Activated CD8-positive, alpha-beta T cell treated with anti-CD3 and anti-CD28 coated beads for 36 hours (primary cell): ENCODE measurements at regions not wholly inside any gene's neighbourhood (a gene's known extent, or its start where the extent isn't known, plus 50 kb on each side); places are given as distances from the start of the nearest gene placed in this dataset.

ENCODE experiments used
- ATAC-seq: fragments of 200-7000 bp; cut with Tn5 transposase; one replicate; pipeline ENCODE4 v1.10.0; 2021; ENCODE audit warnings: mild to moderate bottlenecking, moderate library complexity
- CTCF ChIA-PET: fragments of 350-600 bp; sonication (Branson Sonifier 250); formaldehyde crosslinking; loops from one replicate; lab custom pipeline; 2021; ENCODE audit warnings: antibody characterized with exemption; lab: Charles Lee
- POLR2A ChIA-PET: fragments of 350-600 bp; sonication (Branson Sonifier 250); formaldehyde crosslinking; loops from one replicate; lab custom pipeline; 2021; ENCODE audit warnings: antibody characterized with exemption; lab: Charles Lee
- DNase-seq: peaks from one replicate; pipeline ENCODE4 v3.0.0-alpha.2; 2020
- H3K27ac Mint-ChIP-seq: one replicate; pipeline ENCODE4 v1.8.0; 2021; ENCODE audit warnings: mild to moderate bottlenecking, mixed read lengths
- H3K27me3 Mint-ChIP-seq: one replicate; pipeline ENCODE4 v1.8.0; 2021; ENCODE audit warnings: mixed read lengths
- H3K36me3 Mint-ChIP-seq: one replicate; pipeline ENCODE4 v1.8.0; 2021; ENCODE audit warnings: low read depth, mixed read lengths
- H3K4me1 Mint-ChIP-seq: one replicate; pipeline ENCODE4 v1.8.0; 2021; ENCODE audit warnings: low read depth, mixed read lengths
- H3K4me3 Mint-ChIP-seq: one replicate; pipeline ENCODE4 v1.8.0; 2021; ENCODE audit warnings: mild to moderate bottlenecking, moderate library complexity, mixed read lengths
- H3K9me3 Mint-ChIP-seq: one replicate; pipeline ENCODE4 v1.8.0; 2021; ENCODE audit warnings: mixed read lengths
- CTCF ChIP-seq: fragments of 200-600 bp; IDR thresholded peaks from one replicate; pipeline ENCODE4 v1.8.0; 2022; ENCODE audit warnings: antibody characterized with exemption, mild to moderate bottlenecking
- intact Hi-C: fragments of 100-400 bp; cut with micrococcal nuclease; formaldehyde crosslinking; loops from one replicate; pipeline ENCODE4 v1.10.0; 2022

- H3K9me3 Mint-ChIP-seq, result peaks cover 2% of the 10 kb centered on the region
- H3K27me3 Mint-ChIP-seq, result no peaks in the 10 kb centered on the region
- intact Hi-C loops, result no loop called here
- H3K27ac Mint-ChIP-seq, result no peak overlapping the region
- POLR2A ChIA-PET, result no interaction called here
- no peak overlapping the region for H3K4me3 Mint-ChIP-seq
- H3K36me3 Mint-ChIP-seq, result no peaks in the 10 kb centered on the region
- DNase-seq, result no peak
- ATAC-seq, result no peak
- no peak for TF ChIP-seq CTCF
- CTCF ChIA-PET, result no interaction called here
- H3K4me1 Mint-ChIP-seq, result no peaks in the 10 kb centered on the region
These were observed 312.5 kb upstream of the ANO3 start for GRCh38 chr11:26019386-26019785.

GRCh38 chr11:26021017-26021416, 310.9 kb upstream of the ANO3 start:
- CTCF ChIA-PET, result no interaction called here
- Mint-ChIP-seq H3K4me3 (no peak overlapping the region), H3K36me3 (no peaks in the 10 kb centered on the region), H3K4me1 (no peaks in the 10 kb centered on the region), H3K27me3 (no peaks in the 10 kb centered on the region), H3K27ac (no peak overlapping the region), H3K9me3 (peaks cover 3% of the 10 kb centered on the region)
- intact Hi-C loops, result no loop called here
- ATAC-seq, result no peak
- no peak for TF ChIP-seq CTCF
- no peak for DNase-seq
- POLR2A ChIA-PET, result no interaction called here

- H3K27me3 Mint-ChIP-seq, result no peaks in the 10 kb centered on the region
- ATAC-seq (no peak), DNase-seq (no peak)
- POLR2A ChIA-PET, result no interaction called here
- peaks cover 7% of the 10 kb centered on the region for H3K9me3 Mint-ChIP-seq
- no peaks in the 10 kb centered on the region for H3K36me3 Mint-ChIP-seq
- TF ChIP-seq CTCF, result no peak
- H3K4me3 Mint-ChIP-seq, result no peak overlapping the region
- intact Hi-C loops, result no loop called here
- no peak overlapping the region for H3K27ac Mint-ChIP-seq
- CTCF ChIA-PET, result no interaction called here
- no peaks in the 10 kb centered on the region for H3K4me1 Mint-ChIP-seq
These were observed 308.9 kb upstream of the ANO3 start for GRCh38 chr11:26023057-26023456.

GRCh38 chr11:26025676-26026075, 306.3 kb upstream of the ANO3 start:
- Mint-ChIP-seq H3K27ac (no peak overlapping the region), H3K4me1 (no peaks in the 10 kb centered on the region), H3K27me3 (no peaks in the 10 kb centered on the region), H3K4me3 (no peak overlapping the region), H3K36me3 (no peaks in the 10 kb centered on the region), H3K9me3 (peaks cover 10% of the 10 kb centered on the region)
- no peak for TF ChIP-seq CTCF
- DNase-seq (no peak), ATAC-seq (no peak)
- ChIA-PET CTCF (no interaction called here), POLR2A (no interaction called here)
- intact Hi-C loops, result no loop called here

- peaks cover 10% of the 10 kb centered on the region for H3K9me3 Mint-ChIP-seq
- no peak overlapping the region for H3K4me3 Mint-ChIP-seq
- intact Hi-C loops, result no loop called here
- DNase-seq (no peak), ATAC-seq (no peak)
- TF ChIP-seq CTCF, result no peak
- no peaks in the 10 kb centered on the region for H3K27me3 Mint-ChIP-seq
- no peaks in the 10 kb centered on the region for H3K36me3 Mint-ChIP-seq
- ChIA-PET POLR2A (no interaction called here), CTCF (no interaction called here)
- H3K4me1 Mint-ChIP-seq, result no peaks in the 10 kb centered on the region
- H3K27ac Mint-ChIP-seq, result no peak overlapping the region
These were observed 305.9 kb upstream of the ANO3 start for GRCh38 chr11:26026078-26026477.
